ENCODE measurements at regions not wholly inside any gene's neighbourhood (a gene's known extent, or its start where the extent isn't known, plus 50 kb on each side); places are given as distances from the start of the nearest gene placed in this dataset.

GRCh38 chr7:153388611-153389010 is 629.1 kb downstream of the ACTR3B start:
- Histone ChIP-seq H3K27ac (no peak overlapping the region), H3K36me3 (no peaks in the 10 kb centered on the region), H3K9me3 (no peaks in the 10 kb centered on the region), H3K27me3 (no peaks in the 10 kb centered on the region), H3K4me3 (no peak overlapping the region), H3K4me1 (no peaks in the 10 kb centered on the region)
- DNase-seq (peak in 1 of 6 donors; percentile 6), FAIRE-seq (no peak), ATAC-seq (no peak)
- intact Hi-C loops (cut with DNase I), result no loop called here
- no peak for TF ChIP-seq CTCF (IDR thresholded peaks at IDR 0.05)

GRCh38 chr7:153389261-153389660 is 629.7 kb downstream of the ACTR3B start:
- Histone ChIP-seq H3K27me3 (no peaks in the 10 kb centered on the region), H3K36me3 (no peaks in the 10 kb centered on the region), H3K27ac (no peak overlapping the region), H3K4me1 (no peaks in the 10 kb centered on the region), H3K4me3 (no peak overlapping the region), H3K9me3 (no peaks in the 10 kb centered on the region)
- no peak for ATAC-seq
- DNase-seq, result no peak
- no peak for FAIRE-seq
- no peak for TF ChIP-seq CTCF (IDR thresholded peaks at IDR 0.05)
- WGBS, 2 donors, result 60 to 70% methylated on average over 3 of the region's 3 CpGs
- intact Hi-C loops (cut with DNase I), result no loop called here

GRCh38 chr7:153390955-153391354 is 631.4 kb downstream of the ACTR3B start:
- DNase-seq (no peak), FAIRE-seq (no peak), ATAC-seq (no peak)
- Histone ChIP-seq H3K27ac (no peak overlapping the region), H3K36me3 (no peaks in the 10 kb centered on the region), H3K4me3 (no peak overlapping the region), H3K27me3 (no peaks in the 10 kb centered on the region), H3K9me3 (no peaks in the 10 kb centered on the region), H3K4me1 (no peaks in the 10 kb centered on the region)
- WGBS, 2 donors, result 60 to 63% methylated on average over 2 of the region's 2 CpGs
- intact Hi-C loops (cut with DNase I), result no loop called here
- TF ChIP-seq CTCF (IDR thresholded peaks at IDR 0.05), result no peak

- no peak for TF ChIP-seq CTCF (IDR thresholded peaks at IDR 0.05)
- Histone ChIP-seq H3K36me3 (no peaks in the 10 kb centered on the region), H3K27me3 (no peaks in the 10 kb centered on the region), H3K4me1 (no peaks in the 10 kb centered on the region), H3K4me3 (no peak overlapping the region), H3K27ac (no peak overlapping the region), H3K9me3 (no peaks in the 10 kb centered on the region)
- DNase-seq, result no peak
- ATAC-seq, result no peak
- intact Hi-C loops (cut with DNase I), result no loop called here
- FAIRE-seq, result no peak
These were observed 633.2 kb downstream of the ACTR3B start for GRCh38 chr7:153392726-153393125.

- Histone ChIP-seq H3K27ac (no peak overlapping the region), H3K27me3 (no peaks in the 10 kb centered on the region), H3K36me3 (no peaks in the 10 kb centered on the region), H3K4me3 (no peak overlapping the region), H3K9me3 (no peaks in the 10 kb centered on the region), H3K4me1 (no peaks in the 10 kb centered on the region)
- DNase-seq, result no peak
- no peak for TF ChIP-seq CTCF (IDR thresholded peaks at IDR 0.05)
- ATAC-seq, result no peak
- FAIRE-seq, result no peak
- intact Hi-C loops (cut with DNase I), result no loop called here
- 85 to 88% methylated on average over 3 of the region's 3 CpGs for whole genome bisulfite sequencing, 2 donors
These were observed 634.1 kb downstream of the ACTR3B start for GRCh38 chr7:153393666-153394065.

Measured in pancreas (tissue), 10 donors.